WI38 (cell line): ENCODE measurements at regions not wholly inside any gene's neighbourhood (a gene's known extent, or its start where the extent isn't known, plus 50 kb on each side); places are given as distances from the start of the nearest gene placed in this dataset.

Source experiments
- H3K4me3 ChIP-seq: 2 replicates; pipeline ENCODE4 v1.5.1; 2011; ENCODE audit warnings: low read depth, mild to moderate bottlenecking, control low read depth, low read length
- TF ChIP-seq, protein P1 (sequence below): IDR thresholded peaks from 2 replicates; pipeline ENCODE4 v1.5.1; 2012; ENCODE audit warnings: low read depth, mild to moderate bottlenecking, control low read depth, low read length

DNA sequence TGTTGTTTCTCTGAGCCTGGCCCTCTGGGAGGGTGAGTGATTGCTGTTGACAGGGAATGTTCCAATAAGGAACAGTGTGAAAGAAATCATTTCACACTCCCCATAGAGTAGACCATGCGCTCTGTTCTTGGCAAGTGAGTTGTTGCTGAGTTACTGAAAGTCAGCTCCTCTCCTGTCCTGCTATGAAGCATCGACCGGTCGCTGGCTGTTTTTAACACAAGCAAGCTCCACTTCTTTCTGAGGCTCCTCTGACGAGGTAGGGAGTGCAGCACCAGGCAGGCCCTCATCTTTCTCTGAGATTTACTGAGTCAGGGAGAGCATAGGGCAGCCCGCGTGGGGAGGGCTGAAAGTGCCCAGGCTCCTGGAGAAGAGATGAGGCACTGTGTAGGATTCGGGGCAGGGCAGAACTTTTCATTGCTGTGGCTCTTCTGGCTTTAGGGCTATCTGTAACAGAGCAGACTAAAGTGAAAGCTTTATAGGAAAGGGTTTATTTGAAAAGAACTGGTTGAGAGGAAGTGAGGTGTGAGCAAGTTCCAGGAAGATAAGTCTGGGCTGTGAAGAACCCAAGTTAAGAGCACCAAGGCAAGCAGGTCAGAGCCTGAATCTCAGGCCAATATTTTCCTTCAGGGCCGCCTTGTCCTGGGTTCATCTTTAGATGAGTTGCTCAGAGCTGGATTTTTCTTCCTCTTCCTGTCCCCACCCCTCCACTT is 332.2 kb downstream of the CCSER2 start:
- TF ChIP-seq, protein P1, sequence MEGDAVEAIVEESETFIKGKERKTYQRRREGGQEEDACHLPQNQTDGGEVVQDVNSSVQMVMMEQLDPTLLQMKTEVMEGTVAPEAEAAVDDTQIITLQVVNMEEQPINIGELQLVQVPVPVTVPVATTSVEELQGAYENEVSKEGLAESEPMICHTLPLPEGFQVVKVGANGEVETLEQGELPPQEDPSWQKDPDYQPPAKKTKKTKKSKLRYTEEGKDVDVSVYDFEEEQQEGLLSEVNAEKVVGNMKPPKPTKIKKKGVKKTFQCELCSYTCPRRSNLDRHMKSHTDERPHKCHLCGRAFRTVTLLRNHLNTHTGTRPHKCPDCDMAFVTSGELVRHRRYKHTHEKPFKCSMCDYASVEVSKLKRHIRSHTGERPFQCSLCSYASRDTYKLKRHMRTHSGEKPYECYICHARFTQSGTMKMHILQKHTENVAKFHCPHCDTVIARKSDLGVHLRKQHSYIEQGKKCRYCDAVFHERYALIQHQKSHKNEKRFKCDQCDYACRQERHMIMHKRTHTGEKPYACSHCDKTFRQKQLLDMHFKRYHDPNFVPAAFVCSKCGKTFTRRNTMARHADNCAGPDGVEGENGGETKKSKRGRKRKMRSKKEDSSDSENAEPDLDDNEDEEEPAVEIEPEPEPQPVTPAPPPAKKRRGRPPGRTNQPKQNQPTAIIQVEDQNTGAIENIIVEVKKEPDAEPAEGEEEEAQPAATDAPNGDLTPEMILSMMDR, result no peak

GRCh38 chr10:84665211-84665610 is 336.8 kb downstream of the CCSER2 start:
- H3K4me3 ChIP-seq, result no peak overlapping the region
- TF ChIP-seq, protein P1, result no peak

More for the DNA sequence above, 332.2 kb downstream of the CCSER2 start:
- no peak overlapping the region for H3K4me3 ChIP-seq

GRCh38 chr10:84665883-84666463 is 337.6 kb downstream of the CCSER2 start:
- TF ChIP-seq, protein P1, result no peak
- no peak overlapping the region for H3K4me3 ChIP-seq

- H3K4me3 ChIP-seq, result no peak overlapping the region
- TF ChIP-seq, protein P1, result no peak
These were observed 339.9 kb downstream of the CCSER2 start for GRCh38 chr10:84668186-84668763.

- no peak overlapping the region for H3K4me3 ChIP-seq
- TF ChIP-seq, protein P1, result no peak
These were observed 346.7 kb downstream of the CCSER2 start for GRCh38 chr10:84675060-84675459.

GRCh38 chr10:84676536-84676935 is 348.1 kb downstream of the CCSER2 start:
- TF ChIP-seq, protein P1, result no peak

DNA sequence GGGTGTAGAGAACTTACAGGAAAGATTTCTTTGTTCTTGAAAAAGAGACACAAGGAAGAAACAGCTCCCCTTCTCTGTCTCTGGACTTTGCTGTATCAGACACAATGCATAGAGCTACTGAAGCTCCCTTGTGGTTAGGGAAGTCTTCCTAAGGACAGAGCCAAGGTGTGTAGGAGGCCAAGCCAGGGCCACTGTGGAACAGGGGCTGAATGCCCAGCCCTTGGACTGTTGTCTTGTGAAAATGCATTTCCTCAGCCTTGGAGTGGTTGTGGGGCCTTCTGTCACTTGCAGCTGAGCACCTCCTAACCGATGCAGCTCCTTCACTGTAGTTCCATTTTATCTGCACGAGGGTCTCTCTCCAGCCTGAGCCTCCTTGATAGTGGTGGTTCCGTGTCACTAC is 353.4 kb downstream of the CCSER2 start:
- TF ChIP-seq, protein P1, result no peak
- no peak overlapping the region for H3K4me3 ChIP-seq

More at GRCh38 chr10:84676536-84676935, 348.1 kb downstream of the CCSER2 start:
- H3K4me3 ChIP-seq, result no peak overlapping the region
